Stomach (tissue), 8 donors: ENCODE measurements at regions not wholly inside any gene's neighbourhood (a gene's known extent, or its start where the extent isn't known, plus 50 kb on each side); places are given as distances from the start of the nearest gene placed in this dataset.

ENCODE experiments used
- DNase-seq, 2 donors: peaks; one replicate each; pipeline versions ENCODE4 v3.0.0 to v3.0.0-alpha.2; 2013 to 2019
- H3K27ac ChIP-seq, 5 donors: fragments of 200-600 bp in 4 of 5; sonication (generic) in 4 of 5; one replicate each; pipeline ENCODE4 v1.5.1; 2013 to 2019; ENCODE audit warnings: mild to moderate bottlenecking in 1 of 5, moderate library complexity in 1 of 5
- H3K27me3 ChIP-seq, 3 donors: fragments of 200-600 bp; sonication (generic); one replicate each; pipeline ENCODE4 v1.5.1; 2017 to 2019; ENCODE audit warnings: mixed run types in 1 of 3
- H3K36me3 ChIP-seq, 4 donors: fragments of 200-600 bp; sonication (generic); 1 replicate in 3 of 4; 2 replicates in 1 of 4; pipeline ENCODE4 v1.5.1; 2016 to 2019
- H3K4me1 ChIP-seq, 4 donors: fragments of 200-600 bp; sonication (generic); one replicate each; pipeline ENCODE4 v1.5.1; 2016 to 2019
- H3K4me3 ChIP-seq, 4 donors: fragments of 200-600 bp; sonication (generic) in 3 of 4; one replicate each; pipeline ENCODE4 v1.5.1; 2016 to 2019; ENCODE audit warnings: mild to moderate bottlenecking in 1 of 4
- H3K9me3 ChIP-seq, 4 donors: fragments of 200-600 bp; sonication (generic); one replicate each; pipeline ENCODE4 v1.5.1; 2016 to 2019
- EP300 ChIP-seq: sonication (generic); formaldehyde crosslinking; IDR thresholded peaks from one replicate; pipeline ENCODE4 v1.6.1; 2017; ENCODE audit warnings: antibody characterized with exemption
- POLR2A ChIP-seq, 4 donors: fragments of 450-650 bp; IDR thresholded peaks; one replicate each; pipeline ENCODE4 v1.6.1; 2016; ENCODE audit warnings: antibody characterized with exemption in 4 of 4, control low read depth in 2 of 4, mild to moderate bottlenecking in 1 of 4, moderate library complexity in 1 of 4
- POLR2AphosphoS5 ChIP-seq, 3 donors: sonication (generic); formaldehyde crosslinking; IDR thresholded peaks; one replicate each; pipeline ENCODE4 v1.6.1; 2016; ENCODE audit warnings: antibody characterized with exemption in 3 of 3
- WGBS, 5 donors: extraction: QIAGEN DNeasy Blood & Tissue Kit in 3 of 5; methylation state at CpG; one replicate each; pipeline versions ENCODE4 v1.1.5 to v1.1.7; 2013 to 2018; 5-methylcytosine and 5-hydroxymethylcytosine counted together
- intact Hi-C: fragments of 100-400 bp; cut with DNase I; formaldehyde crosslinking; loops from one replicate; pipeline ENCODE4 v1.15.1; 2023; ENCODE audit warnings: low total_unique reads
- TF ChIP-seq, protein P1 (sequence below), 7 experiments: fragments of 450-650 bp in 4 of 7; fragments of 200-600 bp in 3 of 7; sonication (generic) in 3 of 7; IDR thresholded peaks; one replicate each; pipeline ENCODE4 v1.5.1; 2016 to 2019; ENCODE audit warnings: antibody characterized with exemption in 7 of 7, control low read depth in 2 of 7, mild to moderate bottlenecking in 1 of 7
- donor health status: healthy with polysubstance abuse.
- donor health status: Bipolar disorder and iron deficiency.
- donor health status: healthy.

DNA sequence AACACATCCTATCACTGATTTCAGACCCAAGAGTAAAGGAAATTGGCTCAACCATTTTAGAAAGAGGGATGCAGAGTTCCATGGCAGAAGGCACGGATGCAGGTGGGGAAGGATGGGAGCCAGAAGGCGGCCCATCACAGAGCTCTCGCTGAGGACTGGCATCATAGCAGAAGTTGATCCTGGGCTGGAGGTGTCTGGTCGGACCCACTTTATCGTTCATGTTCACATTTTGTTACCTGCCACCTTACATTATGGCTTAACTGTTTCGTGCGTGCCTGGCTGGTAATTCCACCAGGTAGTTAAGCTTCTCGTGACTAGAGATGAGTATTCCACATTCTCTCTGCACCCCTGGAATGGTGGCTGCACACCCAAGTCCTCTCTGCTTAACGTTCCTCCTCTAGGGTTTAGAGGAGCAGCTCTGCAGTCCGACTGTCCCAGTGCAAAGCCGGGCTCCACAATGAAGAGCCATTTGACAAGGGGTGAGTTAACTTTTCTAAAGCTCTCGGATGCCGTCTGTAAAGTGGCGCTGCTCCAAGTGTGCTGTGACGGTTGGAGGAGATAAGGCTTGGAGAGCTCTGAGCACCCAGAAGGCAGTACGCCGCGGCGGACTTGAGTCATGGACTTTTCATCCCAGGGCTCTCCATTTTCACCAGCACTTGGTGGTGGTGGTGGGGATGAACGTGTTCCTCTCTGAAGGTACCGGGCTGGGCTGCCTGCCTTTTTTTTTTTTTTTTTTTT is 157.1 kb upstream of the SHH start:
- Histone ChIP-seq H3K27ac (no peak overlapping the region), H3K4me1 (peaks cover 0 to 3% (median 0%) of the 10 kb centered on the region in 4 donors), H3K9me3 (no peaks in the 10 kb centered on the region), H3K36me3 (no peaks in the 10 kb centered on the region), H3K4me3 (no peak overlapping the region), H3K27me3 (peaks cover 0 to 4% (median 0%) of the 10 kb centered on the region in 3 donors)
- 70 to 83% (median 75%) methylated on average over 21 of the region's 21 CpGs for WGBS, 5 donors
- DNase-seq, result peak in 1 of 2 donors; percentile 67
- intact Hi-C loops, result no loop called here
- TF ChIP-seq, protein P1, sequence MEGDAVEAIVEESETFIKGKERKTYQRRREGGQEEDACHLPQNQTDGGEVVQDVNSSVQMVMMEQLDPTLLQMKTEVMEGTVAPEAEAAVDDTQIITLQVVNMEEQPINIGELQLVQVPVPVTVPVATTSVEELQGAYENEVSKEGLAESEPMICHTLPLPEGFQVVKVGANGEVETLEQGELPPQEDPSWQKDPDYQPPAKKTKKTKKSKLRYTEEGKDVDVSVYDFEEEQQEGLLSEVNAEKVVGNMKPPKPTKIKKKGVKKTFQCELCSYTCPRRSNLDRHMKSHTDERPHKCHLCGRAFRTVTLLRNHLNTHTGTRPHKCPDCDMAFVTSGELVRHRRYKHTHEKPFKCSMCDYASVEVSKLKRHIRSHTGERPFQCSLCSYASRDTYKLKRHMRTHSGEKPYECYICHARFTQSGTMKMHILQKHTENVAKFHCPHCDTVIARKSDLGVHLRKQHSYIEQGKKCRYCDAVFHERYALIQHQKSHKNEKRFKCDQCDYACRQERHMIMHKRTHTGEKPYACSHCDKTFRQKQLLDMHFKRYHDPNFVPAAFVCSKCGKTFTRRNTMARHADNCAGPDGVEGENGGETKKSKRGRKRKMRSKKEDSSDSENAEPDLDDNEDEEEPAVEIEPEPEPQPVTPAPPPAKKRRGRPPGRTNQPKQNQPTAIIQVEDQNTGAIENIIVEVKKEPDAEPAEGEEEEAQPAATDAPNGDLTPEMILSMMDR (IDR thresholded peaks at IDR 0.05), result no peak
- TF ChIP-seq POLR2A (IDR thresholded peaks at IDR 0.05), result no peak
- TF ChIP-seq EP300, result no peak
- no peak for TF ChIP-seq POLR2AphosphoS5 (IDR thresholded peaks at IDR 0.05)

DNA sequence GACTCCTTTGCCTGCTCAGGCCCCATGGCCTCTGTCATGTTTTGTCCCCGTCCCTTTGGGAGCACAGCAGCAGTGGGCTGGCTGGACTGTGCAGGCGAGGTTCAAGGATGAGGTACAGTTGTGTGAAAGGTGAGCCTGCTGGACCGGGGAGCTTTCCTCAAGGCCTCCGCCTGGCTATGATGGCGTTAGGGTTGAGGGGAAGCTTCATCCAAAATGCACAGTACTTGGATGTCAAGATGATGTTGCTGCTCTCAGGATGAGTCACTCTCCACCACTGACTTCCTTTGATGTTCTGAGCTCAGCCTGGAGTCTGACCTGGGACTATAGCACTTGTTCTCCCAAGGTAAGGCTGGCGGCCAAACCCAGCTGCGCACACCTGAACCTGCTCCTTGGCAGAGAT is 152.7 kb upstream of the SHH start:
- peaks cover 0 to 17% (median 7%) of the 10 kb centered on the region in 4 donors for H3K4me1 ChIP-seq
- 75 to 96% (median 88%) methylated on average over 7 of the region's 7 CpGs for WGBS, 5 donors
- H3K36me3 ChIP-seq, result no peaks in the 10 kb centered on the region
- H3K27ac ChIP-seq, result no peak overlapping the region
- intact Hi-C loops, result no loop called here
- DNase-seq, result peak in 1 of 2 donors; percentile 21
- no peak overlapping the region for H3K4me3 ChIP-seq
- H3K27me3 ChIP-seq, result peaks cover 0 to 11% (median 0%) of the 10 kb centered on the region in 3 donors
- no peaks in the 10 kb centered on the region for H3K9me3 ChIP-seq
- TF ChIP-seq POLR2AphosphoS5 (IDR thresholded peaks at IDR 0.05) (no peak), EP300 (no peak), POLR2A (IDR thresholded peaks at IDR 0.05) (no peak)
- TF ChIP-seq, protein P1 (IDR thresholded peaks at IDR 0.05), result no peak

DNA sequence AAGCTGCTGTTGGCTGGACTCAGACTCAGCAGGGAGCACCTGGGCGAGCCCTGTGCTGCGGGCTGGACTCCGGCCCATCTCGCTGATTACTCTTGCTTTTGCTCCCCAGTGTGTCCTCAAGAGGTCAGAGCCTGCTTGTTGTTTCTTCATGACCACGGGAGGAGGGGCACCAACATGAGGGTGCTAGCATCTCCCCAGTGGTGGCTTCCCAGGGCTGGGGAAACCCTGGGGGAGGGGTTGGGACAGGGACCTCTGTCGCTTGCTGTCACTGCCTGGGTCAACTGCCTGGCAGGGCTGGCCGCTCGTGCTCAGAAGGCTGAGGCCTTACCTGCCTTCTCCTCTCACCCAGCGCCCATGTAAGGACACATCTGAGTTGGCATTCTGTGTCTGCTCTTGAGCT is 152.3 kb upstream of the SHH start:
- no peak overlapping the region for H3K4me3 ChIP-seq
- TF ChIP-seq POLR2A (IDR thresholded peaks at IDR 0.05), result no peak
- TF ChIP-seq, protein P1 (IDR thresholded peaks at IDR 0.05), result no peak
- no peak for TF ChIP-seq EP300
- no peak for TF ChIP-seq POLR2AphosphoS5 (IDR thresholded peaks at IDR 0.05)
- H3K27ac ChIP-seq, result peak overlapping the region in 1 of 5 donors; percentile 32
- H3K27me3 ChIP-seq, result peaks cover 0 to 11% (median 0%) of the 10 kb centered on the region in 3 donors
- peak in 1 of 2 donors; percentile 74 for DNase-seq
- intact Hi-C loops, result no loop called here
- 61 to 84% (median 67%) methylated on average over 9 of the region's 9 CpGs for WGBS, 5 donors
- H3K9me3 ChIP-seq, result no peaks in the 10 kb centered on the region
- no peaks in the 10 kb centered on the region for H3K36me3 ChIP-seq
- peaks cover 0 to 17% (median 7%) of the 10 kb centered on the region in 4 donors for H3K4me1 ChIP-seq

DNA sequence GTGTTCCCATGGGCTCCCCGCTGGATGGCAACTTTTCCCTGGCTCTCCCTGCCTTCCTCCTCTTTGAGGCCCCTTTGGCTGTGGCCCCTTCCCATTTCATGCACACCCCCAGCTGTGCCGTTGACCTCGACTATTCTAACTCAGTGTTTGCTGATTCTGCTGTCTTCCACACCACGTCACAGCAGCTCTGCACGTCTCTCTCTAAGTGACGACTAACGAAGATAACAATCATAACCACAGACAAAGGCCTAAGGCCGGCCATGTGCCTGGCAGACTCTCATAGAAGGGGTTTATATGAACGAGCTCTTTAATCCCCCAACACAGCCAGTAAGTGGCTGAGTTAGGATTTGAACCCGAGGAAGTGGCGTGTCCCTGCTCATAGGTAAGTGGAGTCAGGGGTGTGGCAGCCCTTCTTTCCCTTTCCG is 151.5 kb upstream of the SHH start:
- Histone ChIP-seq H3K4me1 (peaks cover 0 to 17% (median 7%) of the 10 kb centered on the region in 4 donors), H3K9me3 (no peaks in the 10 kb centered on the region), H3K27ac (no peak overlapping the region), H3K36me3 (no peaks in the 10 kb centered on the region), H3K27me3 (peaks cover 0 to 11% (median 0%) of the 10 kb centered on the region in 3 donors), H3K4me3 (no peak overlapping the region)
- WGBS, 5 donors, result 78 to 85% (median 81%) methylated on average over 10 to 12 of the region's 12 CpGs
- intact Hi-C loops, result no loop called here
- TF ChIP-seq, protein P1 (IDR thresholded peaks at IDR 0.05), result no peak
- peak in 1 of 2 donors; percentile 20 for DNase-seq
